SK-N-SH treated with all-trans-retinoic acid at 6 μM for 48 hours (cell line): ENCODE measurements at regions not wholly inside any gene's neighbourhood (a gene's known extent, or its start where the extent isn't known, plus 50 kb on each side); places are given as distances from the start of the nearest gene placed in this dataset.

Experiments used
- ATAC-seq: fragments of 200-7000 bp; cut with Tn5 transposase; 3 replicates; pipeline ENCODE4 v1.9.1; 2020; ENCODE audit warnings: mild to moderate bottlenecking, moderate library complexity
- ARNTL ChIP-seq: fragments of 450-650 bp; formaldehyde crosslinking; IDR thresholded peaks from 2 replicates; pipeline ENCODE4 v1.5.0; 2020; ENCODE audit warnings: low read depth, mild to moderate bottlenecking, moderate library complexity, borderline replicate concordance
- BACH2 ChIP-seq: fragments of 250-450 bp; sonication (Bioruptor Pico); IDR thresholded peaks from 2 replicates; pipeline ENCODE4 v1.9.0; 2021; ENCODE audit warnings: mild to moderate bottlenecking, borderline replicate concordance
- CSDC2 ChIP-seq: fragments of 250-450 bp; sonication (Bioruptor Pico); IDR thresholded peaks from 2 replicates; pipeline ENCODE4 v1.5.0; 2020; ENCODE audit warnings: mild to moderate bottlenecking, moderate library complexity
- GLIS3 ChIP-seq: fragments of 250-450 bp; sonication (Bioruptor Pico); IDR thresholded peaks from 2 replicates; pipeline ENCODE4 v1.5.0; 2020; ENCODE audit warnings: mild to moderate bottlenecking, moderate library complexity
- ISL1 ChIP-seq: fragments of 250-450 bp; sonication (Bioruptor Pico); IDR thresholded peaks from 2 replicates; pipeline ENCODE4 v2.1.2; 2022; ENCODE audit warnings: mild to moderate bottlenecking, moderate library complexity
- OSR1 ChIP-seq: fragments of 250-450 bp; sonication (Bioruptor Pico); IDR thresholded peaks from 2 replicates; pipeline ENCODE4 v1.8.0; 2022; ENCODE audit warnings: moderate library complexity, mild to moderate bottlenecking, inconsistent platforms
- RARB ChIP-seq: fragments of 250-450 bp; sonication (Bioruptor Pico); IDR thresholded peaks from 2 replicates; pipeline ENCODE4 v1.8.0; 2021; ENCODE audit warnings: mild to moderate bottlenecking, moderate library complexity
- SNAI2 ChIP-seq: fragments of 250-450 bp; sonication (Bioruptor Pico); IDR thresholded peaks from 2 replicates; pipeline ENCODE4 v1.5.0; 2020; ENCODE audit warnings: mild to moderate bottlenecking, moderate library complexity
- TCF4 ChIP-seq: fragments of 250-450 bp; sonication (Bioruptor Pico); IDR thresholded peaks from 2 replicates; pipeline ENCODE4 v1.8.0; 2021; ENCODE audit warnings: mild to moderate bottlenecking, moderate library complexity, borderline replicate concordance
- TOX ChIP-seq: fragments of 250-450 bp; sonication (Bioruptor Pico); IDR thresholded peaks from 2 replicates; pipeline ENCODE4 v1.8.0; 2021; ENCODE audit warnings: mild to moderate bottlenecking, moderate library complexity, borderline replicate concordance
- ZC3H10 ChIP-seq: fragments of 250-450 bp; sonication (Bioruptor Pico); IDR thresholded peaks from 2 replicates; pipeline ENCODE4 v1.5.1; 2021; ENCODE audit warnings: mild to moderate bottlenecking, moderate library complexity
- ZFP3 ChIP-seq: fragments of 250-450 bp; sonication (Bioruptor Pico); IDR thresholded peaks from 2 replicates; pipeline ENCODE4 v1.5.0; 2020; ENCODE audit warnings: mild to moderate bottlenecking, moderate library complexity
- ZFP30 ChIP-seq: fragments of 450-650 bp; formaldehyde crosslinking; IDR thresholded peaks from 2 replicates; pipeline ENCODE4 v1.5.0; 2022; ENCODE audit warnings: mild to moderate bottlenecking, moderate library complexity
- ZNF565 ChIP-seq: fragments of 450-650 bp; formaldehyde crosslinking; conservative IDR thresholded peaks from 2 replicates; pipeline ENCODE4 v1.5.0; 2020; ENCODE audit warnings: low read depth, mild to moderate bottlenecking, moderate library complexity
- ZNF70 ChIP-seq: fragments of 450-650 bp; formaldehyde crosslinking; IDR thresholded peaks from 2 replicates; pipeline ENCODE4 v1.5.0; 2020; ENCODE audit warnings: mild to moderate bottlenecking, moderate library complexity
- ZNF8 ChIP-seq: fragments of 450-650 bp; formaldehyde crosslinking; IDR thresholded peaks from 2 replicates; pipeline ENCODE4 v1.5.0; 2020; ENCODE audit warnings: mild to moderate bottlenecking, moderate library complexity
- TF ChIP-seq, protein P1 (sequence below): fragments of 250-450 bp; sonication (Bioruptor Pico); IDR thresholded peaks from 2 replicates; pipeline ENCODE4 v1.8.0; 2021; ENCODE audit warnings: low read depth, mild to moderate bottlenecking, moderate library complexity, borderline replicate concordance
- TF ChIP-seq, protein P2 (sequence below): fragments of 250-450 bp; sonication (Bioruptor Pico); IDR thresholded peaks from 2 replicates; pipeline ENCODE4 v1.8.0; 2020; ENCODE audit warnings: mild to moderate bottlenecking, moderate library complexity, borderline replicate concordance
- TF ChIP-seq, protein P3 (sequence below): fragments of 250-450 bp; sonication (Bioruptor Pico); IDR thresholded peaks from 2 replicates; pipeline ENCODE4 v1.5.1; 2020; ENCODE audit warnings: low read depth, mild to moderate bottlenecking, moderate library complexity
- TF ChIP-seq, protein P4 (sequence below): fragments of 250-450 bp; sonication (Bioruptor Pico); IDR thresholded peaks from 2 replicates; pipeline ENCODE4 v1.5.0; 2020; ENCODE audit warnings: mild to moderate bottlenecking, moderate library complexity

DNA sequence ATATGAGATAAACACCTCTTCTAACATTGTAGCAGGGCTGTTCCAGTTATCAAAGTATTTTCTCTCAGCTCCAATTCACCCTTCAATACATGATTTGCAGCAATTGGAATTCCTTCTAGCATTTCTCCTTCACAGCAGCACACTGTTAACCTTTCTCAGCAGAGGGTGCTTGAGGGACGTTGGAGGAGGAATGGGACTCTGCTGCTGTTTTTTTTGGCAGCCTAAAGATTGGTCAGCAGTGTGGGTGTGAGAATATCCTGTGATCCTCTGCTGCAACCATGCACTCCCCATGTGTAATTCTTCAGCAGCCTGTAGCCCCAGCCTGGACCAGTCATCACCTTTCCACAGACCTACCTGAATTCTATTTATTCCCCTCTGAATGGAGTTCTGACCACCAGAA is 1708.9 kb upstream of the CELF4 start:
- TF ChIP-seq ARNTL (CRISPR knock-in tag) (no peak), CSDC2 (CRISPR knock-in tag) (no peak), ZNF70 (CRISPR knock-in tag) (no peak), ZFP30 (CRISPR knock-in tag) (no peak), BACH2 (no peak), ZC3H10 (no peak), ZNF565 (CRISPR knock-in tag) (no peak), ZNF8 (CRISPR knock-in tag) (no peak), GLIS3 (CRISPR knock-in tag) (no peak), TCF4 (CRISPR knock-in tag) (no peak), ISL1 (CRISPR knock-in tag) (no peak), RARB (CRISPR knock-in tag) (no peak), ZFP3 (no peak), SNAI2 (CRISPR knock-in tag) (no peak)
- TF ChIP-seq, protein P1, sequence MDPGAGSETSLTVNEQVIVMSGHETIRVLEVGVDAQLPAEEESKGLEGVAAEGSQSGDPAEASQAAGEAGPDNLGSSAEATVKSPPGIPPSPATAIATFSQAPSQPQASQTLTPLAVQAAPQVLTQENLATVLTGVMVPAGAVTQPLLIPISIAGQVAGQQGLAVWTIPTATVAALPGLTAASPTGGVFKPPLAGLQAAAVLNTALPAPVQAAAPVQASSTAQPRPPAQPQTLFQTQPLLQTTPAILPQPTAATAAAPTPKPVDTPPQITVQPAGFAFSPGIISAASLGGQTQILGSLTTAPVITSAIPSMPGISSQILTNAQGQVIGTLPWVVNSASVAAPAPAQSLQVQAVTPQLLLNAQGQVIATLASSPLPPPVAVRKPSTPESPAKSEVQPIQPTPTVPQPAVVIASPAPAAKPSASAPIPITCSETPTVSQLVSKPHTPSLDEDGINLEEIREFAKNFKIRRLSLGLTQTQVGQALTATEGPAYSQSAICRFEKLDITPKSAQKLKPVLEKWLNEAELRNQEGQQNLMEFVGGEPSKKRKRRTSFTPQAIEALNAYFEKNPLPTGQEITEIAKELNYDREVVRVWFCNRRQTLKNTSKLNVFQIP (CRISPR knock-in tag): no peak
- TF ChIP-seq, protein P2, sequence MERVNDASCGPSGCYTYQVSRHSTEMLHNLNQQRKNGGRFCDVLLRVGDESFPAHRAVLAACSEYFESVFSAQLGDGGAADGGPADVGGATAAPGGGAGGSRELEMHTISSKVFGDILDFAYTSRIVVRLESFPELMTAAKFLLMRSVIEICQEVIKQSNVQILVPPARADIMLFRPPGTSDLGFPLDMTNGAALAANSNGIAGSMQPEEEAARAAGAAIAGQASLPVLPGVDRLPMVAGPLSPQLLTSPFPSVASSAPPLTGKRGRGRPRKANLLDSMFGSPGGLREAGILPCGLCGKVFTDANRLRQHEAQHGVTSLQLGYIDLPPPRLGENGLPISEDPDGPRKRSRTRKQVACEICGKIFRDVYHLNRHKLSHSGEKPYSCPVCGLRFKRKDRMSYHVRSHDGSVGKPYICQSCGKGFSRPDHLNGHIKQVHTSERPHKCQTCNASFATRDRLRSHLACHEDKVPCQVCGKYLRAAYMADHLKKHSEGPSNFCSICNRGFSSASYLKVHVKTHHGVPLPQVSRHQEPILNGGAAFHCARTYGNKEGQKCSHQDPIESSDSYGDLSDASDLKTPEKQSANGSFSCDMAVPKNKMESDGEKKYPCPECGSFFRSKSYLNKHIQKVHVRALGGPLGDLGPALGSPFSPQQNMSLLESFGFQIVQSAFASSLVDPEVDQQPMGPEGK: no peak
- TF ChIP-seq, protein P3, sequence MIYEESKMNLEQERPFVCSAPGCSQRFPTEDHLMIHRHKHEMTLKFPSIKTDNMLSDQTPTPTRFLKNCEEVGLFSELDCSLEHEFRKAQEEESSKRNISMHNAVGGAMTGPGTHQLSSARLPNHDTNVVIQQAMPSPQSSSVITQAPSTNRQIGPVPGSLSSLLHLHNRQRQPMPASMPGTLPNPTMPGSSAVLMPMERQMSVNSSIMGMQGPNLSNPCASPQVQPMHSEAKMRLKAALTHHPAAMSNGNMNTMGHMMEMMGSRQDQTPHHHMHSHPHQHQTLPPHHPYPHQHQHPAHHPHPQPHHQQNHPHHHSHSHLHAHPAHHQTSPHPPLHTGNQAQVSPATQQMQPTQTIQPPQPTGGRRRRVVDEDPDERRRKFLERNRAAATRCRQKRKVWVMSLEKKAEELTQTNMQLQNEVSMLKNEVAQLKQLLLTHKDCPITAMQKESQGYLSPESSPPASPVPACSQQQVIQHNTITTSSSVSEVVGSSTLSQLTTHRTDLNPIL: no peak
- TF ChIP-seq, protein P4, sequence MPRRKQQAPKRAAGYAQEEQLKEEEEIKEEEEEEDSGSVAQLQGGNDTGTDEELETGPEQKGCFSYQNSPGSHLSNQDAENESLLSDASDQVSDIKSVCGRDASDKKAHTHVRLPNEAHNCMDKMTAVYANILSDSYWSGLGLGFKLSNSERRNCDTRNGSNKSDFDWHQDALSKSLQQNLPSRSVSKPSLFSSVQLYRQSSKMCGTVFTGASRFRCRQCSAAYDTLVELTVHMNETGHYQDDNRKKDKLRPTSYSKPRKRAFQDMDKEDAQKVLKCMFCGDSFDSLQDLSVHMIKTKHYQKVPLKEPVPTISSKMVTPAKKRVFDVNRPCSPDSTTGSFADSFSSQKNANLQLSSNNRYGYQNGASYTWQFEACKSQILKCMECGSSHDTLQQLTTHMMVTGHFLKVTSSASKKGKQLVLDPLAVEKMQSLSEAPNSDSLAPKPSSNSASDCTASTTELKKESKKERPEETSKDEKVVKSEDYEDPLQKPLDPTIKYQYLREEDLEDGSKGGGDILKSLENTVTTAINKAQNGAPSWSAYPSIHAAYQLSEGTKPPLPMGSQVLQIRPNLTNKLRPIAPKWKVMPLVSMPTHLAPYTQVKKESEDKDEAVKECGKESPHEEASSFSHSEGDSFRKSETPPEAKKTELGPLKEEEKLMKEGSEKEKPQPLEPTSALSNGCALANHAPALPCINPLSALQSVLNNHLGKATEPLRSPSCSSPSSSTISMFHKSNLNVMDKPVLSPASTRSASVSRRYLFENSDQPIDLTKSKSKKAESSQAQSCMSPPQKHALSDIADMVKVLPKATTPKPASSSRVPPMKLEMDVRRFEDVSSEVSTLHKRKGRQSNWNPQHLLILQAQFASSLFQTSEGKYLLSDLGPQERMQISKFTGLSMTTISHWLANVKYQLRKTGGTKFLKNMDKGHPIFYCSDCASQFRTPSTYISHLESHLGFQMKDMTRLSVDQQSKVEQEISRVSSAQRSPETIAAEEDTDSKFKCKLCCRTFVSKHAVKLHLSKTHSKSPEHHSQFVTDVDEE (CRISPR knock-in tag): no peak
- no peak for ATAC-seq

DNA sequence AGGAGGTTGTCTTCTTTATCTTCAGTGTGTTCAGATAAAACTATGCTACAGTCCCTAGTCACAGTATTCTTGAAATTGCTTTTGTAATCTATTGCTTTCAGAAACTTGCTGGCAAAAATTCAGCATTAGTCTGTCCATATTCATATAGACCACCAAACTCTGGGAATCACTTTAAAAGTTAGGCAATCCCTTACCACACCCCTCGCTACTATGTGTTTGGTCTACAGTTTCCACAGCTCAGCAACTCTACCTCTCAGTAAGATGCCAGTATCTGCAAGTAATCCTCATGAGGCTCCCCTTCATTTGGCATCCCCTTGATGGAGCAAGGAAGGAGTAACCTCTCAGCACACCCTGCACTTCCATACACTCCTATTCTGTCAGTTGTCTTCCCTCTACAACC is 1706.6 kb upstream of the CELF4 start:
- ATAC-seq: no peak
- TF ChIP-seq BACH2: no peak
- no peak for TF ChIP-seq ZFP30 (CRISPR knock-in tag)
- TF ChIP-seq ZNF8 (CRISPR knock-in tag): no peak
- TF ChIP-seq SNAI2 (CRISPR knock-in tag): no peak
- TF ChIP-seq OSR1 (CRISPR knock-in tag): no peak
- no peak for TF ChIP-seq ISL1 (CRISPR knock-in tag)
- TF ChIP-seq, protein P4 (CRISPR knock-in tag): no peak
- TF ChIP-seq TOX: no peak
- TF ChIP-seq, protein P3: no peak
- no peak for TF ChIP-seq TCF4 (CRISPR knock-in tag)
- TF ChIP-seq ZFP3: no peak
- no peak for TF ChIP-seq CSDC2 (CRISPR knock-in tag)
- TF ChIP-seq, protein P2: no peak
- no peak for TF ChIP-seq ZNF565 (CRISPR knock-in tag)
- TF ChIP-seq ZC3H10: no peak
- TF ChIP-seq, all 23 proteins: peak for 0
